ENCODE measurements at regions not wholly inside any gene's neighbourhood (a gene's known extent, or its start where the extent isn't known, plus 50 kb on each side); places are given as distances from the start of the nearest gene placed in this dataset.

- H2AK9ac ChIP-seq (replicated peaks; ENCODE audit: low read depth, low read length, poor library complexity): no peak overlapping the region
- no peaks in the 10 kb centered on the region for H3K4me1 ChIP-seq (ENCODE audit: control insufficient read depth, insufficient read depth, low read length)
- H2AK5ac ChIP-seq (ENCODE audit: low read depth, low read length): no peak overlapping the region
- H3K9ac ChIP-seq (ENCODE audit: low read depth, low read length): no peak overlapping the region
- no peaks in the 10 kb centered on the region for H3K79me1 ChIP-seq (ENCODE audit: low read depth in 1 of 2, low read length in 2 of 2)
- no peak for ATAC-seq (ENCODE audit: low read depth)
- H4K91ac ChIP-seq (ENCODE audit: insufficient read depth, low read depth, low read length): no peak overlapping the region
- TF ChIP-seq CHD1 (IDR thresholded peaks at IDR 0.05; ENCODE audit: low read depth, low read length) (no peak), NFE2L2 (IDR thresholded peaks at IDR 0.05; ENCODE audit: low read depth, low read length) (no peak), FOS (IDR thresholded peaks at IDR 0.05; ENCODE audit: low read depth, low read length) (no peak), RFX5 (IDR thresholded peaks at IDR 0.05; ENCODE audit: low read depth, low read length) (no peak), MAFK (IDR thresholded peaks at IDR 0.05; ENCODE audit: low read depth, low read length) (no peak), MXI1 (IDR thresholded peaks at IDR 0.05; ENCODE audit: borderline replicate concordance, low read depth, low read length) (no peak), CTCF (conservative IDR thresholded peaks at IDR 0.05; ENCODE audit: low read depth, low read length) (no peak), ELK1 (IDR thresholded peaks at IDR 0.05; ENCODE audit: borderline replicate concordance, low read depth, low read length) (no peak), MAZ (IDR thresholded peaks at IDR 0.05; ENCODE audit: borderline replicate concordance, low read depth, low read length) (no peak), POLR2A (IDR thresholded peaks at IDR 0.05; ENCODE audit: low read depth, low read length) (no peak), SMC3 (IDR thresholded peaks at IDR 0.05; ENCODE audit: low read depth, low read length) (no peak), USF2 (IDR thresholded peaks at IDR 0.05; ENCODE audit: low read depth, low read length) (no peak), BHLHE40 (IDR thresholded peaks at IDR 0.05; ENCODE audit: low read depth, low read length) (no peak)
- no peak for DNase-seq
- no peak overlapping the region for H3K56ac ChIP-seq (ENCODE audit: extremely low read depth, insufficient read depth, low read length)
- H4K20me1 ChIP-seq (ENCODE audit: insufficient read depth, low read length): no peaks in the 10 kb centered on the region
- ChIA-PET POLR2A (ENCODE audit: unreplicated experiment) (no interaction called here), CTCF (interaction anchor here (0.5 kb wide), 1 partner anchor 59 kb away, joined by 3 read pairs; no protein-coding TSS in a partner anchor)
- H3K4me2 ChIP-seq (ENCODE audit: low read depth, low read length): no peak overlapping the region
- no peak overlapping the region for H3K4ac ChIP-seq (ENCODE audit: low read depth, low read length)
- no peaks in the 10 kb centered on the region for H3K9me1 ChIP-seq (ENCODE audit: insufficient read depth, low read length)
- no peak overlapping the region for H3K14ac ChIP-seq (replicated peaks; ENCODE audit: low read depth, low read length)
- H4K8ac ChIP-seq (ENCODE audit: low read depth in 2 of 2, low read length in 2 of 2): no peak overlapping the region
- BruUV-seq (replicated peaks): no TSS peak
- dilution Hi-C loops (cut with HindIII; ENCODE audit: low sequenced_read_pairs, unreplicated experiment) (no loop called here), in situ Hi-C loops (cut with MboI; ENCODE audit: low sequenced_read_pairs) (no loop called here), intact Hi-C loops (cut with micrococcal nuclease) (no loop called here)
- no peak overlapping the region for H2AFZ ChIP-seq (replicated peaks; ENCODE audit: low read length, poor library complexity)
- H3K27me3 ChIP-seq (ENCODE audit: control insufficient read depth, insufficient read depth, low read length): no peaks in the 10 kb centered on the region
- no peak overlapping the region for H2BK20ac ChIP-seq (ENCODE audit: low read depth, low read length)
- H3K23ac ChIP-seq (ENCODE audit: low read depth, low read length): no peak overlapping the region
- H4K5ac ChIP-seq (ENCODE audit: low read depth, low read length): no peak overlapping the region
- no peak overlapping the region for H2BK5ac ChIP-seq (ENCODE audit: low read depth, low read length, poor library complexity, severe bottlenecking)
- WGBS, 2 experiments (ENCODE audit: extremely low coverage in 2 of 2, insufficient read length in 1 of 2): 0% methylated on average over 2 of the region's 3 CpGs; no CpG with 5 or more reads in 1 of the 2 experiments
- H3K27ac ChIP-seq (ENCODE audit: insufficient read depth, low read length): no peak overlapping the region
- H3K18ac ChIP-seq (ENCODE audit: low read depth, low read length): no peak overlapping the region
- no peaks in the 10 kb centered on the region for H3K36me3 ChIP-seq (ENCODE audit: control insufficient read depth, insufficient read depth, low read length)
- H3K9me3 ChIP-seq (ENCODE audit: control insufficient read depth, insufficient read depth, low read length): peaks cover 19% of the 10 kb centered on the region
- H3K4me3 ChIP-seq (ENCODE audit: insufficient read depth, low read depth, low read length): no peak overlapping the region
- H2BK120ac ChIP-seq (ENCODE audit: low read depth, low read length): no peak overlapping the region
- H2BK15ac ChIP-seq (ENCODE audit: low read depth, low read length): no peak overlapping the region
These were observed 133.9 kb upstream of the NUPR2 start for GRCh38 chr7:56250135-56250534.
